ENCODE measurements at regions not wholly inside any gene's neighbourhood (a gene's known extent, or its start where the extent isn't known, plus 50 kb on each side); places are given as distances from the start of the nearest gene placed in this dataset.
"Not testable (repeated sequence)": the region's sequence is repeated elsewhere in the genome, so short reads cannot be mapped to it uniquely, and the experiment has no call there.

GRCh38 chr6:14754751-14755513 is 490.9 kb upstream of the JARID2 start:
- peak; percentile 91 for DNase-seq

DNA sequence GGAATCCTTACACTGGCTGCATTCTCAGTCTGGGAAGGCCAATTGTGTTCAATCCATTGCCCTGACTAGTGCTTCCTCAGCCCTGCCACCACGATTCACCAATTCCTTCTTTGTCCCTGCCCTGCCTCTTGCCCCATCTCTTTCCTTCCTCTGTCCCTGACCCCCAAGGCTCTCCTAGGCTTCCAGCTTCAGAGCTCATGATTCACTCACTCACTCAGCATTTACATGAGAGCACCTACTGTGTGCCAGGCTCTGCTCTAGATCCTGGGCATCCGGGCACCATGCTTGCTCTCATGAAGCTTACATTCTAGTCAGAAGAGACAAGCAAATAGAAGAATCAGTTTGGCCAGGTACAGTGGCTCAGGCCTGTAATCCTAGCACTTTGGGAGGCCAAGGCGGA is 489.5 kb upstream of the JARID2 start:
- DNase-seq, result no peak

- DNase-seq, result no peak
Observed at GRCh38 chr6:14757014-14757413, 488.9 kb upstream of the JARID2 start.

GRCh38 chr6:14757418-14757817 is 488.5 kb upstream of the JARID2 start:
- DNase-seq, result no peak

DNA sequence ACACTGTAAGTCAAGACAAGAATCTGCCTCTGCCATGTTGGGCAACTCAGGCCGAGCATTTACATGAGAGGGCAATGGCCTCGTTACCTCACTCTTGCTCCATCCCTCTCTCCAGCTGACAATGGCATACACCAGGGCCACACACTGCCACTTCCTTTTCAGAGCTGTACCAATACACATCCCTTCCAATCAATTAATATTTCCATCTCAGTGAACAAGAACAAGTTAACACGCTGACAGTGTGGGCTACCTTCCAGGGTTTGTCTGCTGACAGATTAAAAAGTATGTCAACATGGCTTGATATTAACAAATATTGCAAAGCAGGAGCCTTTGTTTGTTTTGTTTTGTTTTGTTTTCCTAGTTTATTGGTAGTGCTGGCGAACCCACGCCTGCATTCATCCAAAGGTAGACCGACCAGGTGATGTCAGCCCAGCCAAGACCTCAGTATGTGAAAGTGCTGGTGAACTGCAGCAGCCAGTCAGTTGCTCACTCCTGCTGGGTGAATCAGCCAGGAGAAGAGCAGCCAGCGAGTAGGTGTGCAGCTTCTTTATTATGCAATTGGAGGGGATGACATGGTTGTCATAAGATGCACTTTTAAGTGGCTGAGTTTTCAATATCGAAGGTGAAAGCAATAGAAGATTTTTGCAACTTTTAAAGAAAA is 487.3 kb upstream of the JARID2 start:
- DNase-seq, result no peak

- DNase-seq, result no peak
Observed at GRCh38 chr6:14759976-14760672, 485.7 kb upstream of the JARID2 start.

DNA sequence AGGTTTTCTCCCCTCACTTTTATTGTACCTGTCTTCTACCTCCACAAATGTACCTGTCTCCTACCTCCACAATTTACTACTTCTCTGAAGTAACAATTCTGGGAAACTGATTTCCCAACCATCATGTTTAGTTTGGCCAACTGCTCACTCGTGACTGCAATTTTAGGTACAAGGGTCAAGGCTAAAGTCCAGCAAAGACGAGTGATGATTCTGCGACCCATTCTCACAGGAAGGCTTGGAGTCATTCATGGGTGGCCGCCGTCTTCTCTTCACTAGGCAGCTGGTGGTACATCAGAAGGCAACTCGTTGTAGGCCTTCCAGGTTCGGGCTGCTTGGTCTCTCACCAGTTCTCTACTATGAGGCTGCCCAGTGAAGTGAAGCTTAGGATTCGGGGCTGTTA is 483.8 kb upstream of the JARID2 start:
- no peak for DNase-seq

DNA sequence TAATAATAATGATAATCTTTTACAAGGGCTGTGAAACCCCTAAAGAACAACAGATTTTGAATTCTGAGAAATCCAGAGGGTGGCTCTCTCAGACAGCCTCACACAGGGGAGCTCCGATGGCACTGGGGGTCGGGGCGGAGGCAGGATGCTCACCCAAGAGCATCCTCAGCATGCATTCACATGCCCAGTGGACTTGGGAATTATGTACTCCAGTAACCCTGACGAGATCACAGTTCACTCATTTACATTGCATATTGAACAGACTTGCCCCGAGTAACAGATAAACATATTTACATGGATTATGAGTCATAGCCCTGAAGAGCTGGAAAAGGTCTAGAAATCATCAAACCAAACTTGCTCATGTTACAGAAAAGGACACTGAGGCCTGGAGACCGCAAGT is 482.7 kb upstream of the JARID2 start:
- DNase-seq, result no peak

DNA sequence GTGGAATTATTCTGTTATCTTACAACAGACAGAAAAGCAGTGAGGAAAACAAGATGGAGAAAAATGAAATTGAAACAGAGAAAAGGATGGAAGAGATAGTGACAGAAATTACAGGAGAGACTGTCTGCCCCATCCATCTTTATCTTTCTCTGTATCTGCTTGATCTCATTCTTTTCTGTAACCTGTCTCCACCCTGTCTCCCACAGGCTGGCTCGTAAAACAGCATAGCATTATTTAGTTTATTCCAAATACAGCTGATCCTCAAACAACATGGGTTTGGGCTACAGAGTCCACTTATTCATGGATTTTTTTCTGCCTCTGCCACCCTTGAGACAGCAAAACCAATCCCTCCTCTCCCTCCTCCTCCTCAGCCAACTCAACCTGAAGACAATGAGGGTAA is 482.3 kb upstream of the JARID2 start:
- no peak for DNase-seq

GRCh38 chr6:14765106-14765505 is 480.8 kb upstream of the JARID2 start:
- no peak for DNase-seq

GRCh38 chr6:14765721-14766390 is 480.0 kb upstream of the JARID2 start:
- DNase-seq, result no peak

- DNase-seq, result no peak
Observed at GRCh38 chr6:14766391-14766994, 479.4 kb upstream of the JARID2 start.

DNA sequence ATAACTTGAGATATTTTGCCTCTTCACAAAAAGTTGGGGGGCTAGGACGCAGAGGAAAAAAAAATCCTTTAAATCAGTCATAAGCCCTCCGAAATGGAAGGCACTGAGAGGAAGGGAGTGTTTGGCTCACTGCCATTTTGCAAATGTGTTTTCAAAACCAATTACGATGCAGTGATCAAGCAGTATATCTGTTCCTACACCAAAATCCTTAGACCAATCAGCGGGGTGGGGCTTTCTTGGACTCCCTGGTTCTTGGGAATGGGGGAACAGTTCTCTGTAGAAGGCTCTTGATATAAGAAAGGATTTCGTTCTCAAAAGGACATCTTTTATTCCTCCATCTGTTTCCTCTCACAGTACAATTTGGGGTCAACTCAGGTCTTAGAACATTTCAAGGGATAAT is 478.6 kb upstream of the JARID2 start:
- no peak for DNase-seq

- DNase-seq, result no peak
Observed at GRCh38 chr6:14770040-14770439, 475.8 kb upstream of the JARID2 start.

DNA sequence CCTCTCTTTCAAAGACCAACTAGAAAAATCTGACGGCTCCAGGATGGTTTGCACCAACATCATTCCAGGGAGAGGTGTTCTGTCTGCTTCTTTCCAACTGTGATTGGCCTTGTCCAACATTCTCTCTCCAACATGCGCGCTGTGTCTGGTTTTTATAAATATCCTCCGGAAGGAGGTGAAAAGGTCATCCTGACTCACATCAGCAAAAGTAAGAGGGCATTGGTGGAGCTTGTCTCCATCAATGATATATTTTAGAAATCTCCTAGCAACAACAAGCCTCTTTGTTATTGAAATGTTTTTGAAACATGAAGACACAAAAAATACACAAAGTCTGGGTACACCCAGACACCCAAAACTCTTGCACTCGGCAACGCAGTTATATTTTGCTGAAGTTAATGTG is 475.3 kb upstream of the JARID2 start:
- DNase-seq, result no peak

DNA sequence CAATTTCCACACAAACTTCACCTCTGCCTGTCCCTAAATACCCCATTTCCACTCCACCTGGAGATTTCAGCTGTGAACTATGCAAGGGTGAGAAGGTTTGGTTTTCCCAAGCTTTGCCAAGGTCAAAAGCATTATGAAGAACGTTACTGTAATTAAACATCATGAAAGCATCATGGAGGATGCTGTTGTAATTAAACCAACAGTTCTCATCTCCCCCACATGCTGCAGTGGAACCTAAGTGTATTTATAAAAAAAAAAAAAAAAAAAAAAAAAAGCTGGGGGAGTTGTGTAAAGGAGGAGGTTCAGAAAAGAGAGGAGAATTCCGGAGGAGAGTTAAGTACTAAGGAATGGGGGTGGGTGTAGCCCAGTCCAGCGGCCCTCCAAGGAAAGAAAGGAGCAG is 474.9 kb upstream of the JARID2 start:
- DNase-seq, result no peak

DNA sequence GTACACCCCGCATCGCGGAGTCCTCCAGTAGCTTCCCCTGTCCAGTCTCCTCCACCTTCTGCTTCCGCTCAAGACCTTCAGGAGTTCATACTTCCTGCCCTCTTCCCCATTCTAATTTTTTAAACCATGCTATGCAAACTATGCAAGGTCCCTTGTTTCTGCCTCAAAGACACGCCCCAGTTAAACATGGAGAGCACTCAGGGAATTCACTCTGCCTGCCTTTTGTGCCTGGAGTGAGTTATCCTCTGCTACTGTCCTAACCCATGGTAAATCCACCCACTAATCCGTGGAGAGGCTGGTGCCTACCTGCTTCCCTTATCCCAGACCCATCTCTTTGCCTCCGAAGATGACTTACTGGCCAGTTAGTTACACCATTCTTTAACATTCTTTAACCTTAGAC is 473.7 kb upstream of the JARID2 start:
- DNase-seq, result no peak

DNA sequence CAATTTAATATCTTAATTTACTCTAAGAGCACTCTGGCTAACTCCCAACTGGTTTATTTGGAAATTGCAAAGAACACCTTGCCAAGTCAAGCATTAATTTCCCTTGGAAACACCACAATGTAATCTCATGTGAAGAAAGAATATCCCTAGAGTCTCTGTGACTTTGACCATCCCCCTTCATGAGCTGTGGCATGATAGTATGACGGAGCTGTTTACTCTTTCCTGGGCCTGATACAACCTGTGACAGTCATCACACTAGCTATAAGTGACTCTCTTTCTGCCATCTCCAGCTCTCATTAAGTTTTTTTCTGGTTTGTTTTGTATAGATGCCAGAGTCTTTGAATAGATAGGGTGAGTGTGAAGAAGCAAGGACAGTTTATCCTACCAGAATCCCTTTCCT is 470.3 kb upstream of the JARID2 start:
- DNase-seq, result no peak

DNA sequence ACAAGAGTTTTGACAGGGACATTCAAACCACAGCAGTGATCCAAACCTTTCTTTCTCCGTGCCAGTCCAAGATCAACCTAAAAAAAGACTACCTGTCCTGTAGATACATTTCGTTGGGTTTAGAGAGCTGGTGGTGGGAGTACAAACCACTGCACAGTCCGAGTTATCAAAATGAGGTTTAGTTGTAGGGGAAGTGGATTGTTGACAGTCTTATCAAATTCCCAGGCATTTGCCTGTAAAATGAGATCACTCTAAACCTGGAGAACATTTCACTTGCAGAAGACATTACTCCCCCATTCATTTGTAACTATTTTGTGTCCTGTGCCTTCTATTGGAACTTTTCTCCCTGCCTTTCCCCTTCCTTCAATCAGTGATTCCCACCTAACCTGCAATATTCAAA is 469.6 kb upstream of the JARID2 start:
- DNase-seq, result no peak

DNA sequence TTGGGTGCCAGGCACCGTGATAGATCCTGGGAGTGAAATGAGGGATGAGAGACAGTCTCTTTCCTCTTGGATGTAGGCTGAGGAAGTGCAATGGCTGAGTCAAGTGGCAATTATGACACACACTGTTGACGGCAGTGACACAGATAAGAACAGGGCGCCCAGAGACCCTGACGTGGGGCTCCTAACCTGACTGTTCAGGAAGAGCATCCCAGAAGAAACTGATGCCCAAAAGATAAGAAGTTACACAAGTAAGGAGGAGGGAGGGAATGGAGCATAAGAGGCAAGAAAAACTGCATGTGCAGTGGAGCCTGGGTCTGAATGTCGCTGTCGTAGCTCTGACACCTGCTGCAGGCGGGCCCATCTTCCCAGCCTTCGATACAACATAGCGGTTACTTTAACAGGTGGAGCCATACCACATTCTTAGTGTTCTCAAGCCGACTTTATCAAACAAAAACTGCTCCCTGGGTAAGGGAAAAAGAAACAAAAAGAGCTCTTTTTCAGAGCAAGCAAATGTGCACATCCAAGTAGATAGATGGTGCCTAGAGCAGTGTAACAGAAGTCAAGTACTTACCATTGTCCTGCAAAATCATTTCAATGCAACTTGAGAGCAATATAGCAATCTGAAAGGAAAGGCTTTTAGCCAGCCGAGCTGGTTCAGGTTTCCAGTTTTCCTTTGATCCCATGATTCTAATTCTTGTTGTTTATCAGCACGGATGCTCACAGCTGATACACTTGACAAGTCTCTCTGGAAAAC is 463.9 kb upstream of the JARID2 start:
- no peak for DNase-seq

- DNase-seq, result not testable (repeated sequence)
Observed at GRCh38 chr6:14782921-14783464, 462.9 kb upstream of the JARID2 start.

DNA sequence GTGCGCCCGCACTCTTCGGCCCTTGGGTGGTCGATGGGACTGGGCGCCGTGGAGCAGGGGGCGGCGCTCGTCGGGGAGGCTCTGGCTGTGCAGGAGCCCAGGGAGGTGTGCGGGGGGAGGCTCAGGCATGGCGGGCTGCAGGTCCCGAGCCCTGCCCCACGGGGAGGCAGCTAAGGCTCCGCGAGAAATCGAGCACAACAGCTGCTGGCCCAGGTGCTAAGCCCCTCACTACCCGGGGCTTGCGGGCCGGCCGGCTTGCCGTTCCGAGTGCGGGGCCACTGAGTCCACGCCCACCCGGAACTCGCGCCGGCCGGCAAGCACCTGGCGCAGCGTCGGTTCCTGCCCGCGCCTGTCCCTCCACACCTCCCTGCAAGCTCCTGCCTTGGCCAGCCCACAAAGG is 462.3 kb upstream of the JARID2 start:
- no peak for DNase-seq
